ENCODE measurements at regions not wholly inside any gene's neighbourhood (a gene's known extent, or its start where the extent isn't known, plus 50 kb on each side); places are given as distances from the start of the nearest gene placed in this dataset.

DNA sequence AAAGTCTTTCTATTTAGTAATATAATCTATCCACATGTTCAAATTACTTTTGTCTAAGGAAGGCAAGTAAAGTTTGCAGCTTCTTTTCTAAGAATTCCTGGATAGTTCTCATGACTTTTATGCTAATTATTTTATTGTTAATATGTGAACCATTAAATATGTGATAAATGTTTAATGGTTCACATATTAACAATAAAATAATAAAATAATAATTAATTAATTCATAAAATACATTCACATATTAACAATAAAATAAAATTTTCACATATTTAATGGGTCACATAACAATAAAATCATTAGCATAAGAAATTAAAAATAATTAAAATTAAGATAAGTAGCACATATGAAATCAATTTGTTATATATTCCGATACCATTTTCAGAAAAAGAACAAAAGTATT is 1352.4 kb downstream of the ARAP2 start:
- no peaks in the 10 kb centered on the region for H3K36me3 ChIP-seq (ENCODE audit: insufficient read depth, low read length)
- TF ChIP-seq, protein P1, sequence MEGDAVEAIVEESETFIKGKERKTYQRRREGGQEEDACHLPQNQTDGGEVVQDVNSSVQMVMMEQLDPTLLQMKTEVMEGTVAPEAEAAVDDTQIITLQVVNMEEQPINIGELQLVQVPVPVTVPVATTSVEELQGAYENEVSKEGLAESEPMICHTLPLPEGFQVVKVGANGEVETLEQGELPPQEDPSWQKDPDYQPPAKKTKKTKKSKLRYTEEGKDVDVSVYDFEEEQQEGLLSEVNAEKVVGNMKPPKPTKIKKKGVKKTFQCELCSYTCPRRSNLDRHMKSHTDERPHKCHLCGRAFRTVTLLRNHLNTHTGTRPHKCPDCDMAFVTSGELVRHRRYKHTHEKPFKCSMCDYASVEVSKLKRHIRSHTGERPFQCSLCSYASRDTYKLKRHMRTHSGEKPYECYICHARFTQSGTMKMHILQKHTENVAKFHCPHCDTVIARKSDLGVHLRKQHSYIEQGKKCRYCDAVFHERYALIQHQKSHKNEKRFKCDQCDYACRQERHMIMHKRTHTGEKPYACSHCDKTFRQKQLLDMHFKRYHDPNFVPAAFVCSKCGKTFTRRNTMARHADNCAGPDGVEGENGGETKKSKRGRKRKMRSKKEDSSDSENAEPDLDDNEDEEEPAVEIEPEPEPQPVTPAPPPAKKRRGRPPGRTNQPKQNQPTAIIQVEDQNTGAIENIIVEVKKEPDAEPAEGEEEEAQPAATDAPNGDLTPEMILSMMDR (conservative IDR thresholded peaks at IDR 0.05; ENCODE audit: low read length): no peak
- no peak for TF ChIP-seq EZH2phosphoT487 (IDR thresholded peaks at IDR 0.05; ENCODE audit: borderline replicate concordance)
- H3F3A ChIP-seq (ENCODE audit: low read depth): no peaks in the 10 kb centered on the region
- no peaks in the 10 kb centered on the region for H3K9me2 ChIP-seq (replicated peaks; ENCODE audit: low read depth, low read length)
- no peak overlapping the region for H2AFZ ChIP-seq (ENCODE audit: low read length)
- no peaks in the 10 kb centered on the region for H3K4me1 ChIP-seq (ENCODE audit: insufficient read depth, low read length, poor library complexity, severe bottlenecking)
- no peak overlapping the region for H3K4me3 ChIP-seq (ENCODE audit: low read length, poor library complexity, severe bottlenecking)
- no peak overlapping the region for H3K4me2 ChIP-seq (ENCODE audit: low read depth, low read length, poor library complexity, severe bottlenecking)
- no peaks in the 10 kb centered on the region for H4K20me1 ChIP-seq (ENCODE audit: insufficient read depth, low read length, poor library complexity, severe bottlenecking)
- no peaks in the 10 kb centered on the region for H3K79me2 ChIP-seq (ENCODE audit: insufficient read depth, low read length)
- H3K9ac ChIP-seq (ENCODE audit: low read depth, low read length, poor library complexity, severe bottlenecking): no peak overlapping the region
- H3K27me3 ChIP-seq (ENCODE audit: insufficient read depth, low read length, poor library complexity, severe bottlenecking): no peaks in the 10 kb centered on the region
- H3K9me3 ChIP-seq (ENCODE audit: insufficient read depth, low read depth, low read length): no peaks in the 10 kb centered on the region

DNA sequence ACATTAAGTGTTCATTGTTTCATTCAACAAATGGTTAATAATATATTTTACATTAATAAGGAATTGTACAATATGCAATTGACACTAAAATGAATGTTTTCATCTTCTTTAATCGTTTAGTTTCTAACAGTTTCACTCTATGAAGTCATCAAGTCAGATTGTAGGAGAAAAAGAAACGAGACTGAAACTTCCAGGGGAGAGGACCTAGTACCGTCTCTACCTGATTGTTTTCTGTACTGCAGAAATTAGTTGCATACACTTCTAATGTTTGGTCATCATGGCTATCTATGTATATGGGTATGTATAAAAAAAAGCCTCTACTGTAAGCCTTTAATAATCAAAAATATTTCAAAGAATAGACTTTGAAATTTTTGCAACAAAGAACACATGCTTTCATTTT is 1350.9 kb downstream of the ARAP2 start:
- Histone ChIP-seq H3K79me2 (ENCODE audit: insufficient read depth, low read length) (no peaks in the 10 kb centered on the region), H3K27me3 (ENCODE audit: insufficient read depth, low read length, poor library complexity, severe bottlenecking) (no peaks in the 10 kb centered on the region), H4K20me1 (ENCODE audit: insufficient read depth, low read length, poor library complexity, severe bottlenecking) (no peaks in the 10 kb centered on the region), H3K9me2 (replicated peaks; ENCODE audit: low read depth, low read length) (no peaks in the 10 kb centered on the region), H3F3A (ENCODE audit: low read depth) (no peaks in the 10 kb centered on the region), H3K9me3 (ENCODE audit: insufficient read depth, low read depth, low read length) (no peaks in the 10 kb centered on the region), H3K4me1 (ENCODE audit: insufficient read depth, low read length, poor library complexity, severe bottlenecking) (no peaks in the 10 kb centered on the region), H3K9ac (ENCODE audit: low read depth, low read length, poor library complexity, severe bottlenecking) (no peak overlapping the region), H2AFZ (ENCODE audit: low read length) (no peak overlapping the region), H3K36me3 (ENCODE audit: insufficient read depth, low read length) (no peaks in the 10 kb centered on the region), H3K4me3 (ENCODE audit: low read length, poor library complexity, severe bottlenecking) (no peak overlapping the region), H3K4me2 (ENCODE audit: low read depth, low read length, poor library complexity, severe bottlenecking) (no peak overlapping the region)
- TF ChIP-seq, protein P1 (conservative IDR thresholded peaks at IDR 0.05; ENCODE audit: low read length): no peak
- no peak for TF ChIP-seq EZH2phosphoT487 (IDR thresholded peaks at IDR 0.05; ENCODE audit: borderline replicate concordance)

DNA sequence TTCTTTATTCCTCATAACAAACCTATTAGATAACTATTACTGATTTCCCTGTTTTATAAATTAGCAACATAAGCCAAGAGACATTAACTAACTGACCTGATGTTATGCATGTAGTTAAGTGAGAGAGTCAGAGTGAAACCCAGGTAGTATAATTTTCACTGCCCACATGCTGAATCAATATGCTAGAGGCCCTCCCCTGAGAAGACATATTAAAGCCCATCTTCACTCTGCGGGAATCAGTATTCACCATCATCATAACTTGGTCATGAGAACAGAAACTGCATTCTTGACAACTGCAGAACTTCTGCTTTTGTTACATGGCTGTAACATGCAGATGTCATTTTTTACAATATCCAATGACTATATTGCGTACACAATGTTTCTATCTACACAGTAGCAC is 1324.3 kb downstream of the ARAP2 start:
- Histone ChIP-seq H3K4me1 (ENCODE audit: insufficient read depth, low read length, poor library complexity, severe bottlenecking) (no peaks in the 10 kb centered on the region), H3K4me2 (ENCODE audit: low read depth, low read length, poor library complexity, severe bottlenecking) (no peak overlapping the region), H4K20me1 (ENCODE audit: insufficient read depth, low read length, poor library complexity, severe bottlenecking) (no peaks in the 10 kb centered on the region), H3K9me3 (ENCODE audit: insufficient read depth, low read depth, low read length) (no peaks in the 10 kb centered on the region), H3K36me3 (ENCODE audit: insufficient read depth, low read length) (no peaks in the 10 kb centered on the region), H3K9me2 (replicated peaks; ENCODE audit: low read depth, low read length) (no peaks in the 10 kb centered on the region), H3K9ac (ENCODE audit: low read depth, low read length, poor library complexity, severe bottlenecking) (no peak overlapping the region), H3K27me3 (ENCODE audit: insufficient read depth, low read length, poor library complexity, severe bottlenecking) (no peaks in the 10 kb centered on the region), H2AFZ (ENCODE audit: low read length) (no peak overlapping the region), H3K4me3 (ENCODE audit: low read length, poor library complexity, severe bottlenecking) (no peak overlapping the region), H3F3A (ENCODE audit: low read depth) (no peaks in the 10 kb centered on the region), H3K79me2 (ENCODE audit: insufficient read depth, low read length) (no peaks in the 10 kb centered on the region)
- TF ChIP-seq EZH2phosphoT487 (IDR thresholded peaks at IDR 0.05; ENCODE audit: borderline replicate concordance): no peak
- TF ChIP-seq, protein P1 (conservative IDR thresholded peaks at IDR 0.05; ENCODE audit: low read length): no peak

Data from Loucy (cell line).